WTC11 (cell line): ENCODE measurements at regions not wholly inside any gene's neighbourhood (a gene's known extent, or its start where the extent isn't known, plus 50 kb on each side); places are given as distances from the start of the nearest gene placed in this dataset.

Experiments
- ATAC-seq: fragments of 200-7000 bp; cut with Tn5 transposase; 2 replicates; pipeline ENCODE4 v1.10.0; 2021; ENCODE audit warnings: mild to moderate bottlenecking, moderate library complexity
- CTCF ChIA-PET: fragments of 300-600 bp; sonication (Branson Sonifier 250); formaldehyde crosslinking; loops from one replicate; lab custom pipeline; 2021; ENCODE audit warnings: antibody characterized with exemption; lab: Charles Lee
- POLR2A ChIA-PET: fragments of 350-600 bp; sonication (Branson Sonifier 250); formaldehyde crosslinking; loops from one replicate; lab custom pipeline; 2021; ENCODE audit warnings: antibody characterized with exemption; lab: Charles Lee
- DNase-seq: peaks from one replicate; pipeline ENCODE4 v3.0.0; 2021; ENCODE audit warnings: low spot score
- H3K27ac Mint-ChIP-seq: 2 replicates; pipeline ENCODE4 v1.8.0; 2021; ENCODE audit warnings: mixed read lengths
- H3K27me3 Mint-ChIP-seq: 2 replicates; pipeline ENCODE4 v1.8.0; 2021; ENCODE audit warnings: low read depth, mild to moderate bottlenecking, moderate library complexity, mixed read lengths
- H3K36me3 Mint-ChIP-seq: 2 replicates; pipeline ENCODE4 v1.8.0; 2021; ENCODE audit warnings: mixed read lengths
- H3K4me1 Mint-ChIP-seq: 2 replicates; pipeline ENCODE4 v1.8.0; 2022; ENCODE audit warnings: mixed read lengths
- H3K4me3 Mint-ChIP-seq: 2 replicates; pipeline ENCODE4 v1.8.0; 2021; ENCODE audit warnings: mild to moderate bottlenecking, moderate library complexity, mixed read lengths
- H3K9me3 Mint-ChIP-seq: 2 replicates; pipeline ENCODE4 v1.8.0; 2021; ENCODE audit warnings: mixed read lengths
- ETV6 ChIP-seq: sonication (generic); formaldehyde crosslinking; IDR thresholded peaks from 2 replicates; pipeline ENCODE4 v1.8.1; 2022; ENCODE audit warnings: mild to moderate bottlenecking, missing genetic modification reagents
- FOXK1 ChIP-seq: sonication (generic); formaldehyde crosslinking; IDR thresholded peaks from 2 replicates; pipeline ENCODE4 v1.8.0; 2022; ENCODE audit warnings: mild to moderate bottlenecking, moderate library complexity, missing genetic modification reagents
- NFATC4 ChIP-seq: fragments of 250-450 bp; sonication (Bioruptor Pico); IDR thresholded peaks from 2 replicates; pipeline ENCODE4 v1.9.0; 2021; ENCODE audit warnings: mild to moderate bottlenecking
- RELA ChIP-seq: sonication (generic); formaldehyde crosslinking; IDR thresholded peaks from 2 replicates; pipeline ENCODE4 v1.8.1; 2022; ENCODE audit warnings: missing genetic modification reagents, mild to moderate bottlenecking, borderline replicate concordance
- SOX15 ChIP-seq: fragments of 250-450 bp; sonication (Bioruptor Pico); IDR thresholded peaks from 2 replicates; pipeline ENCODE4 v1.9.0; 2021; ENCODE audit warnings: mild to moderate bottlenecking
- SP1 ChIP-seq: sonication (generic); formaldehyde crosslinking; conservative IDR thresholded peaks from 2 replicates; pipeline ENCODE4 v1.8.1; 2022; ENCODE audit warnings: missing genetic modification reagents
- ZBTB21 ChIP-seq: sonication (generic); formaldehyde crosslinking; IDR thresholded peaks from 2 replicates; pipeline ENCODE4 v1.8.1; 2023; ENCODE audit warnings: mild to moderate bottlenecking, missing genetic modification reagents, borderline replicate concordance
- ZNF121 ChIP-seq: sonication (generic); formaldehyde crosslinking; IDR thresholded peaks from 2 replicates; pipeline ENCODE4 v1.8.0; 2023; ENCODE audit warnings: missing genetic modification reagents
- ZNF138 ChIP-seq: sonication (generic); formaldehyde crosslinking; conservative IDR thresholded peaks from 2 replicates; pipeline ENCODE4 v1.8.1; 2022; ENCODE audit warnings: mild to moderate bottlenecking, moderate library complexity, missing genetic modification reagents
- ZNF396 ChIP-seq: fragments of 250-450 bp; sonication (Bioruptor Pico); IDR thresholded peaks from 2 replicates; pipeline ENCODE4 v1.8.0; 2021; ENCODE audit warnings: mild to moderate bottlenecking, moderate library complexity, borderline replicate concordance
- ZNF423 ChIP-seq: fragments of 250-450 bp; sonication (Bioruptor Pico); IDR thresholded peaks from 2 replicates; pipeline ENCODE4 v2.1.2; 2022; ENCODE audit warnings: mild to moderate bottlenecking, moderate library complexity
- ZNF671 ChIP-seq: fragments of 250-450 bp; sonication (Bioruptor Pico); IDR thresholded peaks from 2 replicates; pipeline ENCODE4 v1.8.0; 2021; ENCODE audit warnings: mild to moderate bottlenecking
- TF ChIP-seq, protein P1 (sequence below): sonication (generic); formaldehyde crosslinking; IDR thresholded peaks from 2 replicates; pipeline ENCODE4 v1.8.1; 2023; ENCODE audit warnings: mild to moderate bottlenecking, missing genetic modification reagents
- TF ChIP-seq, protein P2 (sequence below): sonication (generic); formaldehyde crosslinking; IDR thresholded peaks from 2 replicates; pipeline ENCODE4 v1.8.1; 2023; ENCODE audit warnings: mild to moderate bottlenecking, moderate library complexity, missing genetic modification reagents
- TF ChIP-seq, protein P3 (sequence below): sonication (generic); formaldehyde crosslinking; IDR thresholded peaks from 2 replicates; pipeline ENCODE4 v1.8.1; 2023; ENCODE audit warnings: mild to moderate bottlenecking, missing genetic modification reagents
- TF ChIP-seq, protein P4 (sequence below): sonication (generic); formaldehyde crosslinking; conservative IDR thresholded peaks from 2 replicates; pipeline ENCODE4 v1.8.1; 2023; ENCODE audit warnings: mild to moderate bottlenecking, low read depth, missing genetic modification reagents, moderate library complexity
- TF ChIP-seq, protein P5 (sequence below): sonication (generic); formaldehyde crosslinking; IDR thresholded peaks from 2 replicates; pipeline ENCODE4 v1.8.1; 2022; ENCODE audit warnings: mild to moderate bottlenecking, missing genetic modification reagents, moderate library complexity, borderline replicate concordance
- TF ChIP-seq, protein P6 (sequence below): sonication (generic); formaldehyde crosslinking; IDR thresholded peaks from 2 replicates; pipeline ENCODE4 v1.8.0; 2023; ENCODE audit warnings: missing genetic modification reagents, mild to moderate bottlenecking, borderline replicate concordance

DNA sequence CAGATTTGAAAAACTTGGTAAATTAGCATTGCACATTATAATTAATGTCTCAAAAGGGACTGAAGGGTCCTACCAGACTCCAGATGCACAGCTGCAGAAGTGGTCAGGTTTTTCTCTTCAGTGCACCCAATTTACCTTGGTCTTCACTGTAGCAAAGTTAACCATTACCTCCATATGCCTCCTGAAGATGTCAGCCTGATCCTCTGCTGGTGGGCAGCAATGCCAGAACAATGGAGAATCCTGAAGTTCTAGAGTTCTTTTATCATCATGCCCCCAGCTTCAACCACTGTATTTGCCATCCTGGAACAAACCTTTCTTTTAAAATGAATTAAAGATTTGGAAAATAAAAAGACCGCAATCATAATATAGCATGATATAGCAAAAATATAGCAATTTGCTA is 1774.8 kb upstream of the CELF4 start:
- ATAC-seq = no peak
- Mint-ChIP-seq H3K9me3 (peaks cover 27% of the 10 kb centered on the region), H3K27me3 (no peaks in the 10 kb centered on the region; the same call in 1 of the 2 replicates), H3K36me3 (peaks cover 6% of the 10 kb centered on the region; the same call in 1 of the 2 replicates), H3K4me3 (no peak overlapping the region), H3K27ac (no peak overlapping the region), H3K4me1 (peaks cover 10% of the 10 kb centered on the region)
- CTCF ChIA-PET = no interaction called here
- no peak for DNase-seq
- TF ChIP-seq SP1 (CRISPR knock-in tag) (no peak), RELA (CRISPR knock-in tag) (no peak), ETV6 (CRISPR knock-in tag) (no peak), NFATC4 (CRISPR knock-in tag) (no peak), ZNF138 (CRISPR knock-in tag) (no peak), FOXK1 (CRISPR knock-in tag) (no peak), ZBTB21 (CRISPR knock-in tag) (no peak), ZNF671 (CRISPR knock-in tag) (no peak), SOX15 (CRISPR knock-in tag) (no peak), ZNF423 (CRISPR knock-in tag) (no peak), ZNF121 (CRISPR knock-in tag) (no peak)
- TF ChIP-seq, protein P1, sequence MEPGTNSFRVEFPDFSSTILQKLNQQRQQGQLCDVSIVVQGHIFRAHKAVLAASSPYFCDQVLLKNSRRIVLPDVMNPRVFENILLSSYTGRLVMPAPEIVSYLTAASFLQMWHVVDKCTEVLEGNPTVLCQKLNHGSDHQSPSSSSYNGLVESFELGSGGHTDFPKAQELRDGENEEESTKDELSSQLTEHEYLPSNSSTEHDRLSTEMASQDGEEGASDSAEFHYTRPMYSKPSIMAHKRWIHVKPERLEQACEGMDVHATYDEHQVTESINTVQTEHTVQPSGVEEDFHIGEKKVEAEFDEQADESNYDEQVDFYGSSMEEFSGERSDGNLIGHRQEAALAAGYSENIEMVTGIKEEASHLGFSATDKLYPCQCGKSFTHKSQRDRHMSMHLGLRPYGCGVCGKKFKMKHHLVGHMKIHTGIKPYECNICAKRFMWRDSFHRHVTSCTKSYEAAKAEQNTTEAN = no peak
- TF ChIP-seq, protein P2, sequence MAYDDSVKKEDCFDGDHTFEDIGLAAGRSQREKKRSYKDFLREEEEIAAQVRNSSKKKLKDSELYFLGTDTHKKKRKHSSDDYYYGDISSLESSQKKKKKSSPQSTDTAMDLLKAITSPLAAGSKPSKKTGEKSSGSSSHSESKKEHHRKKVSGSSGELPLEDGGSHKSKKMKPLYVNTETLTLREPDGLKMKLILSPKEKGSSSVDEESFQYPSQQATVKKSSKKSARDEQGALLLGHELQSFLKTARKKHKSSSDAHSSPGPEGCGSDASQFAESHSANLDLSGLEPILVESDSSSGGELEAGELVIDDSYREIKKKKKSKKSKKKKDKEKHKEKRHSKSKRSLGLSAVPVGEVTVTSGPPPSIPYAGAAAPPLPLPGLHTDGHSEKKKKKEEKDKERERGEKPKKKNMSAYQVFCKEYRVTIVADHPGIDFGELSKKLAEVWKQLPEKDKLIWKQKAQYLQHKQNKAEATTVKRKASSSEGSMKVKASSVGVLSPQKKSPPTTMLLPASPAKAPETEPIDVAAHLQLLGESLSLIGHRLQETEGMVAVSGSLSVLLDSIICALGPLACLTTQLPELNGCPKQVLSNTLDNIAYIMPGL (CRISPR knock-in tag) = no peak
- TF ChIP-seq, protein P3, sequence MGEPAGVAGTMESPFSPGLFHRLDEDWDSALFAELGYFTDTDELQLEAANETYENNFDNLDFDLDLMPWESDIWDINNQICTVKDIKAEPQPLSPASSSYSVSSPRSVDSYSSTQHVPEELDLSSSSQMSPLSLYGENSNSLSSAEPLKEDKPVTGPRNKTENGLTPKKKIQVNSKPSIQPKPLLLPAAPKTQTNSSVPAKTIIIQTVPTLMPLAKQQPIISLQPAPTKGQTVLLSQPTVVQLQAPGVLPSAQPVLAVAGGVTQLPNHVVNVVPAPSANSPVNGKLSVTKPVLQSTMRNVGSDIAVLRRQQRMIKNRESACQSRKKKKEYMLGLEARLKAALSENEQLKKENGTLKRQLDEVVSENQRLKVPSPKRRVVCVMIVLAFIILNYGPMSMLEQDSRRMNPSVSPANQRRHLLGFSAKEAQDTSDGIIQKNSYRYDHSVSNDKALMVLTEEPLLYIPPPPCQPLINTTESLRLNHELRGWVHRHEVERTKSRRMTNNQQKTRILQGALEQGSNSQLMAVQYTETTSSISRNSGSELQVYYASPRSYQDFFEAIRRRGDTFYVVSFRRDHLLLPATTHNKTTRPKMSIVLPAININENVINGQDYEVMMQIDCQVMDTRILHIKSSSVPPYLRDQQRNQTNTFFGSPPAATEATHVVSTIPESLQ (CRISPR knock-in tag) = no peak
- TF ChIP-seq, protein P4, sequence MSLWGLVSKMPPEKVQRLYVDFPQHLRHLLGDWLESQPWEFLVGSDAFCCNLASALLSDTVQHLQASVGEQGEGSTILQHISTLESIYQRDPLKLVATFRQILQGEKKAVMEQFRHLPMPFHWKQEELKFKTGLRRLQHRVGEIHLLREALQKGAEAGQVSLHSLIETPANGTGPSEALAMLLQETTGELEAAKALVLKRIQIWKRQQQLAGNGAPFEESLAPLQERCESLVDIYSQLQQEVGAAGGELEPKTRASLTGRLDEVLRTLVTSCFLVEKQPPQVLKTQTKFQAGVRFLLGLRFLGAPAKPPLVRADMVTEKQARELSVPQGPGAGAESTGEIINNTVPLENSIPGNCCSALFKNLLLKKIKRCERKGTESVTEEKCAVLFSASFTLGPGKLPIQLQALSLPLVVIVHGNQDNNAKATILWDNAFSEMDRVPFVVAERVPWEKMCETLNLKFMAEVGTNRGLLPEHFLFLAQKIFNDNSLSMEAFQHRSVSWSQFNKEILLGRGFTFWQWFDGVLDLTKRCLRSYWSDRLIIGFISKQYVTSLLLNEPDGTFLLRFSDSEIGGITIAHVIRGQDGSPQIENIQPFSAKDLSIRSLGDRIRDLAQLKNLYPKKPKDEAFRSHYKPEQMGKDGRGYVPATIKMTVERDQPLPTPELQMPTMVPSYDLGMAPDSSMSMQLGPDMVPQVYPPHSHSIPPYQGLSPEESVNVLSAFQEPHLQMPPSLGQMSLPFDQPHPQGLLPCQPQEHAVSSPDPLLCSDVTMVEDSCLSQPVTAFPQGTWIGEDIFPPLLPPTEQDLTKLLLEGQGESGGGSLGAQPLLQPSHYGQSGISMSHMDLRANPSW (CRISPR knock-in tag) = no peak
- POLR2A ChIA-PET = no interaction called here

DNA sequence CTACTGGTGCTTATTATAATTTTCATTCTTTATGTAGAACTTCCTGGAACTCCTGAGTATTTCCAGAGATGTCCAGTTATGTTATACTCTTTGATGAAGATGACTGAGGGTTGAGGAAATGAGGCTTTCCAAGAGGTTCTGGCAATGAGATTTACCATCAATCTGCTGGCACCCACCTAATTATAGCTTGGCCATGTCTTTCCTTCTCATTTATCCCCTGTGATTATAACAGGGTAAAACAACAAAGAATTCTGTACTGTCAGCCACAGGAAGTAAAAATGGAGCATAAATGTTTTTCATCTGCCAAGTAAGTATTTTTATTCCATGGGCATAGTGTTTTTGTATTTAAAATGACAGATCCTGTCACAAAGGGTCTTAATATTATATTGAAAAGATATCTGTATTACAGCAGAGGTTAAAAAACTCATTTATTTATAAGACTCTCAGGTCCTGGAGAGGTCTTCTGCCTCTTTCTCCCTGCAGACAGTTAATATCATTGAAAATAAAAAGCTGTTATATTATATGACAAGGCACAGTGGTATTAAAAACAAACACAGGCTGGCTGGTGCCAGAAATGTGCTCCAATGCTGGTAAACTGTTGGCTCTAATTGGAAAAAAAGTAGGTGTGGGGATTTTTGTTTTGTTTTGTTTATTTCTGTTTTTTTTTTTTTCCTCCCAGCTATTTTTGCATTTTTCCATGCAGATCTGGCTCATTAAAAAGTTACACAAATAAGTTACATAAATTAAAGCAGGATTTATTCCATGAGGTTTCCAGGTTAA is 1764.1 kb upstream of the CELF4 start:
- DNase-seq (no peak), ATAC-seq (no peak)
- Mint-ChIP-seq H3K27me3 (no peaks in the 10 kb centered on the region), H3K4me3 (no peak overlapping the region), H3K9me3 (no peaks in the 10 kb centered on the region), H3K4me1 (no peaks in the 10 kb centered on the region), H3K36me3 (no peaks in the 10 kb centered on the region), H3K27ac (no peak overlapping the region)
- POLR2A ChIA-PET = no interaction called here
- CTCF ChIA-PET = no interaction called here
- no peak for TF ChIP-seq ZNF396
- TF ChIP-seq, protein P4 (CRISPR knock-in tag) = no peak
- TF ChIP-seq, protein P5, sequence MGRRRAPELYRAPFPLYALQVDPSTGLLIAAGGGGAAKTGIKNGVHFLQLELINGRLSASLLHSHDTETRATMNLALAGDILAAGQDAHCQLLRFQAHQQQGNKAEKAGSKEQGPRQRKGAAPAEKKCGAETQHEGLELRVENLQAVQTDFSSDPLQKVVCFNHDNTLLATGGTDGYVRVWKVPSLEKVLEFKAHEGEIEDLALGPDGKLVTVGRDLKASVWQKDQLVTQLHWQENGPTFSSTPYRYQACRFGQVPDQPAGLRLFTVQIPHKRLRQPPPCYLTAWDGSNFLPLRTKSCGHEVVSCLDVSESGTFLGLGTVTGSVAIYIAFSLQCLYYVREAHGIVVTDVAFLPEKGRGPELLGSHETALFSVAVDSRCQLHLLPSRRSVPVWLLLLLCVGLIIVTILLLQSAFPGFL = no peak
- TF ChIP-seq, protein P6, sequence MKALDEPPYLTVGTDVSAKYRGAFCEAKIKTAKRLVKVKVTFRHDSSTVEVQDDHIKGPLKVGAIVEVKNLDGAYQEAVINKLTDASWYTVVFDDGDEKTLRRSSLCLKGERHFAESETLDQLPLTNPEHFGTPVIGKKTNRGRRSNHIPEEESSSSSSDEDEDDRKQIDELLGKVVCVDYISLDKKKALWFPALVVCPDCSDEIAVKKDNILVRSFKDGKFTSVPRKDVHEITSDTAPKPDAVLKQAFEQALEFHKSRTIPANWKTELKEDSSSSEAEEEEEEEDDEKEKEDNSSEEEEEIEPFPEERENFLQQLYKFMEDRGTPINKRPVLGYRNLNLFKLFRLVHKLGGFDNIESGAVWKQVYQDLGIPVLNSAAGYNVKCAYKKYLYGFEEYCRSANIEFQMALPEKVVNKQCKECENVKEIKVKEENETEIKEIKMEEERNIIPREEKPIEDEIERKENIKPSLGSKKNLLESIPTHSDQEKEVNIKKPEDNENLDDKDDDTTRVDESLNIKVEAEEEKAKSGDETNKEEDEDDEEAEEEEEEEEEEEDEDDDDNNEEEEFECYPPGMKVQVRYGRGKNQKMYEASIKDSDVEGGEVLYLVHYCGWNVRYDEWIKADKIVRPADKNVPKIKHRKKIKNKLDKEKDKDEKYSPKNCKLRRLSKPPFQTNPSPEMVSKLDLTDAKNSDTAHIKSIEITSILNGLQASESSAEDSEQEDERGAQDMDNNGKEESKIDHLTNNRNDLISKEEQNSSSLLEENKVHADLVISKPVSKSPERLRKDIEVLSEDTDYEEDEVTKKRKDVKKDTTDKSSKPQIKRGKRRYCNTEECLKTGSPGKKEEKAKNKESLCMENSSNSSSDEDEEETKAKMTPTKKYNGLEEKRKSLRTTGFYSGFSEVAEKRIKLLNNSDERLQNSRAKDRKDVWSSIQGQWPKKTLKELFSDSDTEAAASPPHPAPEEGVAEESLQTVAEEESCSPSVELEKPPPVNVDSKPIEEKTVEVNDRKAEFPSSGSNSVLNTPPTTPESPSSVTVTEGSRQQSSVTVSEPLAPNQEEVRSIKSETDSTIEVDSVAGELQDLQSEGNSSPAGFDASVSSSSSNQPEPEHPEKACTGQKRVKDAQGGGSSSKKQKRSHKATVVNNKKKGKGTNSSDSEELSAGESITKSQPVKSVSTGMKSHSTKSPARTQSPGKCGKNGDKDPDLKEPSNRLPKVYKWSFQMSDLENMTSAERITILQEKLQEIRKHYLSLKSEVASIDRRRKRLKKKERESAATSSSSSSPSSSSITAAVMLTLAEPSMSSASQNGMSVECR = no peak
